ENCODE measurements at regions not wholly inside any gene's neighbourhood (a gene's known extent, or its start where the extent isn't known, plus 50 kb on each side); places are given as distances from the start of the nearest gene placed in this dataset.

- Mint-ChIP-seq H3K4me1 (ENCODE audit: low read depth) (no peaks in the 10 kb centered on the region), H3K27me3 (ENCODE audit: low read depth) (no peaks in the 10 kb centered on the region), H3K36me3 (ENCODE audit: insufficient read depth in 2 of 2) (peaks cover 2% of the 10 kb centered on the region in 2 donors), H3K4me3 (no peak overlapping the region), H3K9me3 (peaks cover 10 to 13% of the 10 kb centered on the region in 2 donors), H3K27ac (no peak overlapping the region)
- DNase-seq, result no peak
- ATAC-seq (replicated peaks in 1 of 2), result no peak
Measured at GRCh38 chr6:145497006-145497405, 238.3 kb downstream of the EPM2A start.

- DNase-seq, result no peak
- Mint-ChIP-seq H3K27ac (no peak overlapping the region), H3K36me3 (ENCODE audit: insufficient read depth in 2 of 2) (peaks cover 2% of the 10 kb centered on the region in 2 donors), H3K9me3 (peaks cover 6 to 12% of the 10 kb centered on the region in 2 donors), H3K4me1 (ENCODE audit: low read depth) (no peaks in the 10 kb centered on the region), H3K27me3 (ENCODE audit: low read depth) (no peaks in the 10 kb centered on the region), H3K4me3 (no peak overlapping the region)
- ATAC-seq (replicated peaks in 1 of 2), result no peak
Measured at GRCh38 chr6:145498425-145498824, 236.9 kb downstream of the EPM2A start.

GRCh38 chr6:145502416-145502815, 232.9 kb downstream of the EPM2A start:
- H3K9me3 Mint-ChIP-seq, result peaks cover 3 to 6% of the 10 kb centered on the region in 2 donors
- DNase-seq (no peak), ATAC-seq (replicated peaks in 1 of 2) (no peak)
- peaks cover 2 to 5% of the 10 kb centered on the region in 2 donors for H3K36me3 Mint-ChIP-seq (ENCODE audit: insufficient read depth in 2 of 2)
- H3K4me3 Mint-ChIP-seq, result no peak overlapping the region
- H3K27ac Mint-ChIP-seq, result no peak overlapping the region
- H3K4me1 Mint-ChIP-seq (ENCODE audit: low read depth), result no peaks in the 10 kb centered on the region
- H3K27me3 Mint-ChIP-seq (ENCODE audit: low read depth), result no peaks in the 10 kb centered on the region

GRCh38 chr6:145506136-145506535, 229.2 kb downstream of the EPM2A start:
- Mint-ChIP-seq H3K9me3 (peaks cover 8 to 12% of the 10 kb centered on the region in 2 donors), H3K27me3 (ENCODE audit: low read depth) (no peaks in the 10 kb centered on the region), H3K27ac (no peak overlapping the region), H3K4me3 (no peak overlapping the region), H3K36me3 (ENCODE audit: insufficient read depth in 2 of 2) (peaks cover 0 to 10% of the 10 kb centered on the region in 2 donors), H3K4me1 (ENCODE audit: low read depth) (no peaks in the 10 kb centered on the region)
- ATAC-seq (replicated peaks in 1 of 2), result no peak
- no peak for DNase-seq

- ATAC-seq (replicated peaks in 1 of 2), result no peak
- no peaks in the 10 kb centered on the region for H3K27me3 Mint-ChIP-seq (ENCODE audit: low read depth)
Measured at GRCh38 chr6:145506565-145506964, 228.8 kb downstream of the EPM2A start.

GRCh38 chr6:145507239-145507638, 228.1 kb downstream of the EPM2A start:
- Mint-ChIP-seq H3K27ac (no peak overlapping the region), H3K36me3 (ENCODE audit: insufficient read depth in 2 of 2) (peaks cover 0 to 10% of the 10 kb centered on the region in 2 donors), H3K27me3 (ENCODE audit: low read depth) (no peaks in the 10 kb centered on the region), H3K4me1 (ENCODE audit: low read depth) (no peaks in the 10 kb centered on the region), H3K9me3 (peaks cover 8 to 15% of the 10 kb centered on the region in 2 donors), H3K4me3 (no peak overlapping the region)
- DNase-seq (no peak), ATAC-seq (replicated peaks in 1 of 2) (no peak)

More at GRCh38 chr6:145506565-145506964, 228.8 kb downstream of the EPM2A start:
- Mint-ChIP-seq H3K36me3 (ENCODE audit: insufficient read depth in 2 of 2) (peaks cover 0 to 10% of the 10 kb centered on the region in 2 donors), H3K27ac (no peak overlapping the region), H3K4me3 (no peak overlapping the region), H3K4me1 (ENCODE audit: low read depth) (no peaks in the 10 kb centered on the region), H3K9me3 (peaks cover 8 to 12% of the 10 kb centered on the region in 2 donors)
- no peak for DNase-seq

- DNase-seq, result no peak
- Mint-ChIP-seq H3K36me3 (ENCODE audit: insufficient read depth in 2 of 2) (peaks cover 0 to 10% of the 10 kb centered on the region in 2 donors), H3K4me3 (no peak overlapping the region), H3K27ac (no peak overlapping the region), H3K4me1 (ENCODE audit: low read depth) (no peaks in the 10 kb centered on the region), H3K9me3 (peaks cover 12 to 15% of the 10 kb centered on the region in 2 donors), H3K27me3 (ENCODE audit: low read depth) (no peaks in the 10 kb centered on the region)
- ATAC-seq (replicated peaks in 1 of 2), result no peak
Measured at GRCh38 chr6:145508107-145508506, 227.2 kb downstream of the EPM2A start.

- ATAC-seq (replicated peaks in 1 of 2) (no peak), DNase-seq (no peak)
- H3K4me3 Mint-ChIP-seq, result no peak overlapping the region
- H3K27ac Mint-ChIP-seq, result no peak overlapping the region
- no peaks in the 10 kb centered on the region for H3K27me3 Mint-ChIP-seq (ENCODE audit: low read depth)
- H3K36me3 Mint-ChIP-seq (ENCODE audit: insufficient read depth in 2 of 2), result no peaks in the 10 kb centered on the region
- peaks cover 0 to 5% of the 10 kb centered on the region in 2 donors for H3K9me3 Mint-ChIP-seq
- H3K4me1 Mint-ChIP-seq (ENCODE audit: low read depth), result no peaks in the 10 kb centered on the region
Measured at GRCh38 chr6:145517492-145517891, 217.8 kb downstream of the EPM2A start.

GRCh38 chr6:145525038-145525437, 210.3 kb downstream of the EPM2A start:
- peaks cover 0 to 2% of the 10 kb centered on the region in 2 donors for H3K36me3 Mint-ChIP-seq (ENCODE audit: insufficient read depth in 2 of 2)
- H3K9me3 Mint-ChIP-seq, result peaks cover 1 to 8% of the 10 kb centered on the region in 2 donors
- no peaks in the 10 kb centered on the region for H3K4me1 Mint-ChIP-seq (ENCODE audit: low read depth)
- ATAC-seq (replicated peaks in 1 of 2), result no peak
- no peaks in the 10 kb centered on the region for H3K27me3 Mint-ChIP-seq (ENCODE audit: low read depth)
- H3K27ac Mint-ChIP-seq, result no peak overlapping the region
- no peak overlapping the region for H3K4me3 Mint-ChIP-seq
- DNase-seq, result no peak

GRCh38 chr6:145529582-145529981, 205.7 kb downstream of the EPM2A start:
- DNase-seq (no peak), ATAC-seq (replicated peaks in 1 of 2) (no peak)
- H3K27ac Mint-ChIP-seq, result no peak overlapping the region
- H3K4me1 Mint-ChIP-seq (ENCODE audit: low read depth), result no peaks in the 10 kb centered on the region
- H3K4me3 Mint-ChIP-seq, result no peak overlapping the region
- H3K36me3 Mint-ChIP-seq (ENCODE audit: insufficient read depth in 2 of 2), result peaks cover 0 to 2% of the 10 kb centered on the region in 2 donors
- no peaks in the 10 kb centered on the region for H3K27me3 Mint-ChIP-seq (ENCODE audit: low read depth)
- peaks cover 0 to 4% of the 10 kb centered on the region in 2 donors for H3K9me3 Mint-ChIP-seq

GRCh38 chr6:145530454-145530853, 204.9 kb downstream of the EPM2A start:
- no peak for ATAC-seq (replicated peaks in 1 of 2)
- H3K9me3 Mint-ChIP-seq, result peaks cover 0 to 4% of the 10 kb centered on the region in 2 donors
- no peak overlapping the region for H3K27ac Mint-ChIP-seq
- no peaks in the 10 kb centered on the region for H3K27me3 Mint-ChIP-seq (ENCODE audit: low read depth)
- H3K4me1 Mint-ChIP-seq (ENCODE audit: low read depth), result no peaks in the 10 kb centered on the region
- no peak for DNase-seq
- no peak overlapping the region for H3K4me3 Mint-ChIP-seq
- peaks cover 0 to 2% of the 10 kb centered on the region in 2 donors for H3K36me3 Mint-ChIP-seq (ENCODE audit: insufficient read depth in 2 of 2)

- ATAC-seq (replicated peaks in 1 of 2), result no peak
- Mint-ChIP-seq H3K4me3 (no peak overlapping the region), H3K4me1 (ENCODE audit: low read depth) (no peaks in the 10 kb centered on the region)
Measured at GRCh38 chr6:145531032-145531431, 204.3 kb downstream of the EPM2A start.

GRCh38 chr6:145531822-145532221, 203.5 kb downstream of the EPM2A start:
- Mint-ChIP-seq H3K9me3 (peaks cover 0 to 4% of the 10 kb centered on the region in 2 donors), H3K4me1 (ENCODE audit: low read depth) (no peaks in the 10 kb centered on the region), H3K27me3 (ENCODE audit: low read depth) (no peaks in the 10 kb centered on the region), H3K27ac (no peak overlapping the region), H3K36me3 (ENCODE audit: insufficient read depth in 2 of 2) (peaks cover 0 to 2% of the 10 kb centered on the region in 2 donors), H3K4me3 (no peak overlapping the region)
- no peak for DNase-seq
- ATAC-seq (replicated peaks in 1 of 2), result no peak

More at GRCh38 chr6:145531032-145531431, 204.3 kb downstream of the EPM2A start:
- Mint-ChIP-seq H3K27ac (no peak overlapping the region), H3K36me3 (ENCODE audit: insufficient read depth in 2 of 2) (peaks cover 0 to 2% of the 10 kb centered on the region in 2 donors), H3K27me3 (ENCODE audit: low read depth) (no peaks in the 10 kb centered on the region), H3K9me3 (peaks cover 0 to 4% of the 10 kb centered on the region in 2 donors)
- DNase-seq, result no peak

GRCh38 chr6:145532361-145532760, 203.0 kb downstream of the EPM2A start:
- no peak for ATAC-seq (replicated peaks in 1 of 2)
- DNase-seq, result no peak
- no peaks in the 10 kb centered on the region for H3K4me1 Mint-ChIP-seq (ENCODE audit: low read depth)
- H3K36me3 Mint-ChIP-seq (ENCODE audit: insufficient read depth in 2 of 2), result peaks cover 0 to 2% of the 10 kb centered on the region in 2 donors
- no peak overlapping the region for H3K4me3 Mint-ChIP-seq
- H3K27ac Mint-ChIP-seq, result no peak overlapping the region
- H3K9me3 Mint-ChIP-seq, result peaks cover 0 to 4% of the 10 kb centered on the region in 2 donors
- H3K27me3 Mint-ChIP-seq (ENCODE audit: low read depth), result no peaks in the 10 kb centered on the region

Measured in activated T-cell treated with anti-CD3 and anti-CD28 coated beads, Interleukin-2, amount 50 U/mL, for 72 hours (primary cell).